GM23338 (cell line): ENCODE measurements at regions not wholly inside any gene's neighbourhood (a gene's known extent, or its start where the extent isn't known, plus 50 kb on each side); places are given as distances from the start of the nearest gene placed in this dataset.

Experiments
- ATAC-seq: fragments of 200-7000 bp; cut with Tn5 transposase; 3 replicates; pipeline ENCODE4 v1.9.1; 2020
- DNase-seq: peaks from one replicate; pipeline ENCODE4 v3.0.0-alpha.2; 2015; ENCODE audit warnings: low spot score
- H2AFZ ChIP-seq: fragments of 200-600 bp; sonication (generic); 2 replicates; pipeline ENCODE4 v1.8.0; 2016; ENCODE audit warnings: antibody characterized with exemption, mild to moderate bottlenecking, moderate library complexity
- H3F3A ChIP-seq: fragments of 200-600 bp; sonication (generic); replicated peaks from 2 replicates; pipeline ENCODE4 v1.8.0; 2017; ENCODE audit warnings: antibody characterized with exemption, mixed run types, low read depth
- H3K27ac ChIP-seq: fragments of 200-600 bp; sonication (generic); 2 replicates; pipeline ENCODE4 v1.6.1; 2016; ENCODE audit warnings: low read depth
- H3K27me3 ChIP-seq: fragments of 200-600 bp; sonication (generic); 2 replicates; pipeline ENCODE4 v1.8.0; 2016; ENCODE audit warnings: mild to moderate bottlenecking, mixed run types, moderate library complexity; ENCODE audit not compliant: insufficient read depth
- H3K36me3 ChIP-seq: fragments of 200-600 bp; sonication (generic); 2 replicates; pipeline ENCODE4 v1.8.0; 2016; ENCODE audit warnings: mild to moderate bottlenecking; ENCODE audit not compliant: insufficient read depth
- H3K4me1 ChIP-seq: fragments of 200-600 bp; sonication (generic); 2 replicates; pipeline ENCODE4 v1.8.0; 2016; ENCODE audit warnings: mild to moderate bottlenecking, moderate library complexity; ENCODE audit not compliant: insufficient read depth
- H3K4me2 ChIP-seq: fragments of 200-600 bp; sonication (generic); 2 replicates; pipeline ENCODE4 v1.7.1; 2017; ENCODE audit warnings: mixed run types
- H3K4me3 ChIP-seq: fragments of 200-600 bp; sonication (generic); 2 replicates; pipeline ENCODE4 v1.6.1; 2016; ENCODE audit warnings: mixed run types
- H3K79me2 ChIP-seq: fragments of 200-600 bp; sonication (generic); replicated peaks from 2 replicates; pipeline ENCODE4 v1.8.0; 2017; ENCODE audit warnings: mild to moderate bottlenecking; ENCODE audit not compliant: insufficient read depth
- H3K9me2 ChIP-seq: fragments of 200-600 bp; sonication (generic); 2 replicates; pipeline ENCODE4 v1.8.0; 2017; ENCODE audit not compliant: insufficient read depth
- H4K20me1 ChIP-seq: fragments of 200-600 bp; sonication (generic); replicated peaks from 2 replicates; pipeline ENCODE4 v1.8.0; 2017; ENCODE audit warnings: mild to moderate bottlenecking; ENCODE audit not compliant: insufficient read depth
- H3K27ac Mint-ChIP-seq: 2 replicates; pipeline ENCODE4 v1.8.0; 2020; ENCODE audit warnings: inconsistent platforms, mild to moderate bottlenecking, moderate library complexity, mixed read lengths
- H3K27me3 Mint-ChIP-seq: 3 replicates; pipeline ENCODE4 v1.8.0; 2022; ENCODE audit warnings: low read depth, mild to moderate bottlenecking, moderate library complexity, mixed read lengths, inconsistent platforms; ENCODE audit not compliant: insufficient read depth, poor library complexity
- H3K36me3 Mint-ChIP-seq: 3 replicates; pipeline ENCODE4 v1.8.0; 2021; ENCODE audit warnings: low read depth, mild to moderate bottlenecking, inconsistent platforms, moderate library complexity, mixed read lengths
- H3K4me1 Mint-ChIP-seq: 3 replicates; pipeline ENCODE4 v1.8.0; 2020; ENCODE audit warnings: mild to moderate bottlenecking, inconsistent platforms, mixed read lengths
- H3K4me3 Mint-ChIP-seq: 3 replicates; pipeline ENCODE4 v1.8.0; 2021; ENCODE audit warnings: moderate library complexity, mild to moderate bottlenecking, inconsistent platforms, mixed read lengths
- H3K9me3 Mint-ChIP-seq: 3 replicates; pipeline ENCODE4 v1.8.0; 2020; ENCODE audit warnings: moderate library complexity, mild to moderate bottlenecking, inconsistent platforms, mixed read lengths
- CREB1 ChIP-seq: fragments of 250-450 bp; sonication (Bioruptor Pico); IDR thresholded peaks from 2 replicates; pipeline ENCODE4 v1.5.0; 2020; ENCODE audit warnings: low read depth, mild to moderate bottlenecking, moderate library complexity
- CTCF ChIP-seq, 2 experiments: fragments of 200-600 bp in 1 of 2; sonication (generic) in 1 of 2; conservative IDR thresholded peaks; 2 replicates each; pipeline versions ENCODE4 v1.5.1 to v1.6.1; 2016 to 2017; ENCODE audit warnings: antibody characterized with exemption in 2 of 2, low read depth in 2 of 2, mild to moderate bottlenecking in 2 of 2, moderate library complexity in 1 of 2
- ETS1 ChIP-seq: IDR thresholded peaks from 2 replicates; pipeline ENCODE4 v1.6.1; 2016; ENCODE audit warnings: antibody characterized with exemption
- EZH2 ChIP-seq: fragments of 200-600 bp; sonication (generic); IDR thresholded peaks from one replicate; pipeline ENCODE4 v1.8.0; 2017; ENCODE audit warnings: antibody characterized with exemption, mild to moderate bottlenecking, low read depth; ENCODE audit not compliant: unreplicated experiment
- EZH2phosphoT487 ChIP-seq: fragments of 200-600 bp; sonication (generic); IDR thresholded peaks from one replicate; pipeline ENCODE4 v1.8.1; 2018; ENCODE audit warnings: antibody characterized with exemption; ENCODE audit not compliant: unreplicated experiment
- JUNB ChIP-seq: IDR thresholded peaks from one replicate; pipeline ENCODE4 v1.6.1; 2016; ENCODE audit warnings: antibody characterized with exemption; ENCODE audit not compliant: unreplicated experiment
- NANOG ChIP-seq: IDR thresholded peaks from 2 replicates; pipeline ENCODE4 v1.6.1; 2016; ENCODE audit warnings: antibody characterized with exemption, borderline replicate concordance
- POLR2AphosphoS5 ChIP-seq: IDR thresholded peaks from 2 replicates; pipeline ENCODE4 v1.6.1; 2016; ENCODE audit warnings: antibody characterized with exemption, low read depth
- STAT1 ChIP-seq: IDR thresholded peaks from one replicate; pipeline ENCODE4 v1.6.1; 2016; ENCODE audit warnings: antibody characterized with exemption; ENCODE audit not compliant: unreplicated experiment
- ZNF114 ChIP-seq: fragments of 250-450 bp; sonication (Bioruptor Pico); IDR thresholded peaks from 2 replicates; pipeline ENCODE4 v1.5.0; 2020; ENCODE audit warnings: mild to moderate bottlenecking, moderate library complexity
- ZNF331 ChIP-seq: fragments of 250-450 bp; sonication (Bioruptor Pico); IDR thresholded peaks from 2 replicates; pipeline ENCODE4 v1.5.0; 2020; ENCODE audit warnings: low read depth, mild to moderate bottlenecking, moderate library complexity
- ZNF462 ChIP-seq: fragments of 250-450 bp; sonication (Bioruptor Pico); IDR thresholded peaks from 2 replicates; pipeline ENCODE4 v1.5.0; 2020; ENCODE audit warnings: mild to moderate bottlenecking, moderate library complexity

GRCh38 chr15:46856839-46857502 is 860.3 kb upstream of the SEMA6D start:
- Mint-ChIP-seq H3K36me3 (no peaks in the 10 kb centered on the region), H3K4me3 (no peak overlapping the region), H3K4me1 (peaks cover 11% of the 10 kb centered on the region; the same call in 1 of the 3 replicates), H3K9me3 (peaks cover 45% of the 10 kb centered on the region), H3K27me3 (peaks cover 2% of the 10 kb centered on the region), H3K27ac (no peak overlapping the region)
- TF ChIP-seq CREB1 (CRISPR knock-in tag): no peak
- TF ChIP-seq EZH2: no peak
- no peak for TF ChIP-seq ZNF114 (CRISPR knock-in tag)
- no peak for TF ChIP-seq STAT1
- TF ChIP-seq JUNB: no peak
- no peak for TF ChIP-seq EZH2phosphoT487
- no peak for TF ChIP-seq ETS1
- no peak for TF ChIP-seq NANOG
- no peak for TF ChIP-seq ZNF462 (CRISPR knock-in tag)
- TF ChIP-seq ZNF331 (CRISPR knock-in tag): no peak
- TF ChIP-seq CTCF (conservative IDR thresholded peaks at IDR 0.05; ENCODE audit: low read depth in 2 of 2): no peak
- no peak for TF ChIP-seq POLR2AphosphoS5
- ATAC-seq: no peak
- Histone ChIP-seq H3K27me3 (no peaks in the 10 kb centered on the region), H3K27ac (no peak overlapping the region), H3K36me3 (no peaks in the 10 kb centered on the region), H3K4me3 (no peak overlapping the region), H4K20me1 (no peaks in the 10 kb centered on the region), H3K4me1 (no peaks in the 10 kb centered on the region), H3K79me2 (no peaks in the 10 kb centered on the region), H3F3A (no peaks in the 10 kb centered on the region), H3K4me2 (no peak overlapping the region), H3K9me2 (peaks cover 4% of the 10 kb centered on the region; the same call in 1 of the 2 replicates), H2AFZ (peak overlapping the region; percentile 35; the same call in 1 of the 2 replicates)
- DNase-seq: peak; percentile 27
